ENCODE measurements at regions not wholly inside any gene's neighbourhood (a gene's known extent, or its start where the extent isn't known, plus 50 kb on each side); places are given as distances from the start of the nearest gene placed in this dataset.

- Histone ChIP-seq H3K4me1 (ENCODE audit: insufficient read depth, low read length) (no peaks in the 10 kb centered on the region), H3K4me3 (ENCODE audit: low read length) (no peak overlapping the region), H3K36me3 (ENCODE audit: insufficient read depth, low read length) (no peaks in the 10 kb centered on the region), H3K27ac (ENCODE audit: low read depth in 1 of 2, low read length in 2 of 2) (no peak overlapping the region), H3K9me3 (ENCODE audit: control insufficient read depth in 1 of 2, insufficient read depth in 1 of 2, low read length in 2 of 2) (no peaks in the 10 kb centered on the region), H3K27me3 (ENCODE audit: control insufficient read depth in 1 of 2, insufficient read depth in 2 of 2, low read length in 2 of 2) (no peaks in the 10 kb centered on the region)
- TF ChIP-seq CTCF (IDR thresholded peaks at IDR 0.05) = no peak
- intact Hi-C loops (cut with DNase I, micrococcal nuclease) = no loop called here
- Mint-ChIP-seq H3K9me3 (no peaks in the 10 kb centered on the region), H3K27ac (no peak overlapping the region), H3K4me1 (ENCODE audit: low read depth) (no peaks in the 10 kb centered on the region), H3K27me3 (peaks cover 3% of the 10 kb centered on the region), H3K4me3 (no peak overlapping the region), H3K36me3 (ENCODE audit: low read depth) (no peaks in the 10 kb centered on the region)
- no peak for DNase-seq
- ChIA-PET CTCF (interaction anchor here (0.7 kb wide), 1 partner anchor 9 kb away, joined by 3 read pairs; no protein-coding TSS in a partner anchor), POLR2A (no interaction called here)
- no peak for ATAC-seq (ENCODE audit: poor library complexity)
Observed at GRCh38 chr18:59787998-59788790, 91.0 kb upstream of the CCBE1 start.

GRCh38 chr18:59784694-59785093 lies 87.5 kb upstream of the CCBE1 start:
- Histone ChIP-seq H3K4me3 (ENCODE audit: low read length) (no peak overlapping the region), H3K27ac (ENCODE audit: low read depth in 1 of 2, low read length in 2 of 2) (no peak overlapping the region), H3K36me3 (ENCODE audit: insufficient read depth, low read length) (no peaks in the 10 kb centered on the region), H3K4me1 (ENCODE audit: insufficient read depth, low read length) (no peaks in the 10 kb centered on the region), H3K9me3 (ENCODE audit: control insufficient read depth in 1 of 2, insufficient read depth in 1 of 2, low read length in 2 of 2) (no peaks in the 10 kb centered on the region), H3K27me3 (ENCODE audit: control insufficient read depth in 1 of 2, insufficient read depth in 2 of 2, low read length in 2 of 2) (no peaks in the 10 kb centered on the region)
- ChIA-PET CTCF (no interaction called here), POLR2A (no interaction called here)
- intact Hi-C loops (cut with DNase I, micrococcal nuclease) = no loop called here
- no peak overlapping the region for H3K27ac Mint-ChIP-seq
- H3K4me1 Mint-ChIP-seq (ENCODE audit: low read depth) = no peaks in the 10 kb centered on the region
- ATAC-seq (ENCODE audit: poor library complexity) (no peak), DNase-seq (no peak)
- TF ChIP-seq CTCF (IDR thresholded peaks at IDR 0.05) = no peak
- H3K4me3 Mint-ChIP-seq = no peak overlapping the region
- no peaks in the 10 kb centered on the region for H3K36me3 Mint-ChIP-seq (ENCODE audit: low read depth)
- H3K9me3 Mint-ChIP-seq = no peaks in the 10 kb centered on the region
- H3K27me3 Mint-ChIP-seq = no peaks in the 10 kb centered on the region

- intact Hi-C loops (cut with DNase I, micrococcal nuclease) = no loop called here
- Histone ChIP-seq H3K36me3 (ENCODE audit: insufficient read depth, low read length) (no peaks in the 10 kb centered on the region), H3K27me3 (ENCODE audit: control insufficient read depth in 1 of 2, insufficient read depth in 2 of 2, low read length in 2 of 2) (no peaks in the 10 kb centered on the region), H3K4me1 (ENCODE audit: insufficient read depth, low read length) (no peaks in the 10 kb centered on the region), H3K27ac (ENCODE audit: low read depth in 1 of 2, low read length in 2 of 2) (no peak overlapping the region), H3K4me3 (ENCODE audit: low read length) (no peak overlapping the region), H3K9me3 (ENCODE audit: control insufficient read depth in 1 of 2, insufficient read depth in 1 of 2, low read length in 2 of 2) (no peaks in the 10 kb centered on the region)
- POLR2A ChIA-PET = no interaction called here
- TF ChIP-seq CTCF (IDR thresholded peaks at IDR 0.05) = no peak
- Mint-ChIP-seq H3K27ac (no peak overlapping the region), H3K36me3 (ENCODE audit: low read depth) (no peaks in the 10 kb centered on the region), H3K4me3 (no peak overlapping the region), H3K9me3 (no peaks in the 10 kb centered on the region), H3K4me1 (ENCODE audit: low read depth) (no peaks in the 10 kb centered on the region), H3K27me3 (no peaks in the 10 kb centered on the region)
- no peak for ATAC-seq (ENCODE audit: poor library complexity)
- DNase-seq = peak in 2 of 14 experiments; percentile 2 to 6
- CTCF ChIA-PET = no interaction called here
Observed at GRCh38 chr18:59783138-59783537, 85.9 kb upstream of the CCBE1 start.

Measured in CD4-positive, alpha-beta T cell (primary cell).